Gastroesophageal sphincter (tissue), 4 donors: ENCODE measurements at regions not wholly inside any gene's neighbourhood (a gene's known extent, or its start where the extent isn't known, plus 50 kb on each side); places are given as distances from the start of the nearest gene placed in this dataset.
A peak's percentile ranks its signal among the peaks of the same experiment; 100 is the strongest.

ENCODE experiments used
- ATAC-seq: fragments of 150-250 bp; one replicate; pipeline ENCODE4 v1.9.1; 2016; ENCODE audit warnings: mild to moderate bottlenecking, moderate library complexity
- H3K27ac ChIP-seq, 4 donors: fragments of 200-600 bp; sonication (generic) in 3 of 4; 1 replicate in 3 of 4; 2 replicates in 1 of 4; pipeline ENCODE4 v1.5.1; 2016 to 2019
- H3K27me3 ChIP-seq: fragments of 200-600 bp; sonication (generic); one replicate; pipeline ENCODE4 v1.5.1; 2019
- H3K36me3 ChIP-seq, 2 donors: fragments of 200-600 bp; sonication (generic); one replicate each; pipeline ENCODE4 v1.5.1; 2019; ENCODE audit warnings: control low read depth in 1 of 2
- H3K4me1 ChIP-seq, 3 donors: fragments of 200-600 bp; sonication (generic); 1 replicate in 2 of 3; 2 replicates in 1 of 3; pipeline ENCODE4 v1.5.1; 2016 to 2019; ENCODE audit warnings: control low read depth in 2 of 3
- H3K4me3 ChIP-seq, 2 donors: fragments of 200-600 bp; sonication (generic); one replicate each; pipeline ENCODE4 v1.5.1; 2019; ENCODE audit warnings: mild to moderate bottlenecking in 1 of 2, moderate library complexity in 1 of 2
- H3K9me3 ChIP-seq, 3 donors: fragments of 200-600 bp; sonication (generic); one replicate each; pipeline ENCODE4 v1.5.1; 2017 to 2019; ENCODE audit warnings: control low read depth in 2 of 3
- EP300 ChIP-seq: sonication (generic); formaldehyde crosslinking; IDR thresholded peaks from one replicate; pipeline ENCODE4 v1.6.1; 2017; ENCODE audit warnings: antibody characterized with exemption, mild to moderate bottlenecking
- POLR2A ChIP-seq, 2 donors: fragments of 450-650 bp; IDR thresholded peaks; one replicate each; pipeline ENCODE4 v1.6.1; 2017; ENCODE audit warnings: antibody characterized with exemption in 2 of 2, mild to moderate bottlenecking in 2 of 2, moderate library complexity in 1 of 2
- POLR2AphosphoS5 ChIP-seq: sonication (generic); formaldehyde crosslinking; IDR thresholded peaks from one replicate; pipeline ENCODE4 v1.6.1; 2017; ENCODE audit warnings: antibody characterized with exemption
- WGBS, 2 donors: methylation state at CpG; one replicate each; pipeline ENCODE4 v1.1.5; 2018; ENCODE audit warnings: low coverage in 1 of 2; 5-methylcytosine and 5-hydroxymethylcytosine counted together
- TF ChIP-seq, protein P1 (sequence below), 4 experiments: fragments of 200-600 bp in 2 of 4; fragments of 450-650 bp in 2 of 4; sonication (generic) in 1 of 4; IDR thresholded peaks; one replicate each; pipeline ENCODE4 v1.5.1; 2017 to 2019; ENCODE audit warnings: antibody characterized with exemption in 4 of 4, mild to moderate bottlenecking in 2 of 4, moderate library complexity in 2 of 4

DNA sequence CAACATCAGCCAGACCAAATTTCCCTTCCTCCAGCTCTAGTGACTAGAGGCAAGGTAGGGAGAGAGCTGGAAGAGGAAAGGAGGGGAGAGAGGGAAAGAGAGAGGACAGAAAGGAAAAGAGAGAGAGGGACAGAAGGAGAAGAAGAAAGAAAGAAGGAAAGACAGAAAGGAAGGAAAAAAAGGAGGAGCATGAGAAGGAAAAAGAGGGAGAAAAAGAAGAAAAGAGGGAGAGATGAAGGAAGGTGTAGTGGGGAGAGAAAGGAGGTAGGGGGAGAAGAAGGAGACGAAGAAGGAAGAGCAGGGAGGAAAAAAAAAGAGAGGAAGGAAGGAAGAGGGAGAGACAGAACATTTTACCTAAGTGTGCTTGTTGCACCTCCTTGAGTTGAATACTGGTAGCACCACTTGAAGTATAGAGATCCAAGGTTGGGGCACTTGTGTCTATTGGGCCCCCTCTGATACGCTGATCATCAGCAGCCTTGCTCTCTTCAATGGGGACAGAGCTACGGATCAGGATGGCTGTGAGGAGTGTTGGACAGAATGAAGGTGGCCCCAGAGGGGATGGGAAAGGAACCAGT lies 232.5 kb downstream of the SUDS3 start:
- peaks cover 0 to 6% (median 0%) of the 10 kb centered on the region in 3 donors for H3K9me3 ChIP-seq
- WGBS, 2 donors: 62 to 87% methylated on average over 3 of the region's 3 CpGs
- no peak for ATAC-seq

DNA sequence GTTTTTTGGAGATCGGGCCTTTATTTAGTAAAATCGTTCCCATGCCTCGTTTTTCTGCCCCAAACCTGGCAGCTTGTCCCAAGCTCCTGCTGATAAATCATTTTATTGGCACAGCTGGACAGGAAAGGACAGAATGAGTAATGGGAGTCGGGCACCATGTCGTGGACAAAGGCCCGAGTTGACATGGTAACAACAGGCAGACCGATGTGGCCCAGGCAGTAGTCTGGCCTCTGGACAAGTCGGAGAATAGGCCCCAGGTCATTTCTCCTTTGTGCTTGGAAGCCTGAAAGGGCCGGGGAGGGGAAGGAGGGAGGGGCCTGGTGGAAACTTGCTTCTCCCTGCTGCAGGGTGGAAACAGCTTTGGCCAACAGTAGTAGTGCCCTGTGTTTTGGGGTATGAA lies 234.9 kb downstream of the SUDS3 start:
- H3K4me1 ChIP-seq: peaks cover 2 to 27% (median 5%) of the 10 kb centered on the region in 3 donors
- H3K27ac ChIP-seq: peak overlapping the region; percentile 1 to 54 (median 40)
- H3K36me3 ChIP-seq: no peaks in the 10 kb centered on the region
- WGBS, 2 donors: 6 to 13% methylated on average over 4 to 6 of the region's 9 CpGs
- no peaks in the 10 kb centered on the region for H3K27me3 ChIP-seq
- TF ChIP-seq EP300: no peak
- peak; percentile 43 for TF ChIP-seq POLR2AphosphoS5
- TF ChIP-seq, protein P1, sequence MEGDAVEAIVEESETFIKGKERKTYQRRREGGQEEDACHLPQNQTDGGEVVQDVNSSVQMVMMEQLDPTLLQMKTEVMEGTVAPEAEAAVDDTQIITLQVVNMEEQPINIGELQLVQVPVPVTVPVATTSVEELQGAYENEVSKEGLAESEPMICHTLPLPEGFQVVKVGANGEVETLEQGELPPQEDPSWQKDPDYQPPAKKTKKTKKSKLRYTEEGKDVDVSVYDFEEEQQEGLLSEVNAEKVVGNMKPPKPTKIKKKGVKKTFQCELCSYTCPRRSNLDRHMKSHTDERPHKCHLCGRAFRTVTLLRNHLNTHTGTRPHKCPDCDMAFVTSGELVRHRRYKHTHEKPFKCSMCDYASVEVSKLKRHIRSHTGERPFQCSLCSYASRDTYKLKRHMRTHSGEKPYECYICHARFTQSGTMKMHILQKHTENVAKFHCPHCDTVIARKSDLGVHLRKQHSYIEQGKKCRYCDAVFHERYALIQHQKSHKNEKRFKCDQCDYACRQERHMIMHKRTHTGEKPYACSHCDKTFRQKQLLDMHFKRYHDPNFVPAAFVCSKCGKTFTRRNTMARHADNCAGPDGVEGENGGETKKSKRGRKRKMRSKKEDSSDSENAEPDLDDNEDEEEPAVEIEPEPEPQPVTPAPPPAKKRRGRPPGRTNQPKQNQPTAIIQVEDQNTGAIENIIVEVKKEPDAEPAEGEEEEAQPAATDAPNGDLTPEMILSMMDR (IDR thresholded peaks at IDR 0.05): no peak
- TF ChIP-seq POLR2A (IDR thresholded peaks at IDR 0.05): no peak
- no peak overlapping the region for H3K4me3 ChIP-seq
- H3K9me3 ChIP-seq: peaks cover 0 to 6% (median 0%) of the 10 kb centered on the region in 3 donors
- peak; percentile 85 for ATAC-seq

More for the DNA sequence above, 232.5 kb downstream of the SUDS3 start:
- TF ChIP-seq, protein P1 (IDR thresholded peaks at IDR 0.05): no peak
- TF ChIP-seq POLR2AphosphoS5: no peak
- no peak for TF ChIP-seq EP300
- no peak for TF ChIP-seq POLR2A (IDR thresholded peaks at IDR 0.05)
- no peak overlapping the region for H3K4me3 ChIP-seq
- peaks cover 2 to 37% (median 5%) of the 10 kb centered on the region in 3 donors for H3K4me1 ChIP-seq
- no peaks in the 10 kb centered on the region for H3K27me3 ChIP-seq
- H3K27ac ChIP-seq: no peak overlapping the region
- no peaks in the 10 kb centered on the region for H3K36me3 ChIP-seq

DNA sequence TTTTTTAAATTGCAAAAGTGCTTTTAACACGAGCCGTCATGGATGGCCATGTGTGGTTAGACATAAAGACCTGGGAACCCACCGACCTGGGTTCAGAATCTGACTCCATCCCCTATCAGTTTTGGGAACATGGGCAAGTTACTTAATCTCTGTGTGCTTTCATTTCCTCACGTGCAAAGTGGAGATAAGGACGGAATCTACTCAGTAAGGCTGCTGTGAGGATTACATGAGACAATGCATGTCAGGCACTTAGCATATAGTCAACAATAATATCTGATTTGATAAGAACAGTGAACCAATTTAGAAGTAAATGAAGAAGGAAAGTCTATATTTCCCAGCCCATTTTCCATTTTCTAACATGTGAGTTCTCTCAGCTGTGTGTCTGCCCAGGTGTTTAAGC lies 235.4 kb downstream of the SUDS3 start:
- Histone ChIP-seq H3K4me3 (no peak overlapping the region), H3K4me1 (peaks cover 2 to 27% (median 5%) of the 10 kb centered on the region in 3 donors), H3K36me3 (no peaks in the 10 kb centered on the region), H3K27me3 (no peaks in the 10 kb centered on the region), H3K9me3 (peaks cover 0 to 6% (median 0%) of the 10 kb centered on the region in 3 donors), H3K27ac (peak overlapping the region in 1 of 4 donors; percentile 45)
- WGBS, 2 donors: 47 to 62% methylated on average over 5 of the region's 5 CpGs
- no peak for ATAC-seq
- TF ChIP-seq POLR2A (IDR thresholded peaks at IDR 0.05): no peak
- TF ChIP-seq, protein P1 (IDR thresholded peaks at IDR 0.05): no peak
- TF ChIP-seq EP300: no peak
- TF ChIP-seq POLR2AphosphoS5: no peak

DNA sequence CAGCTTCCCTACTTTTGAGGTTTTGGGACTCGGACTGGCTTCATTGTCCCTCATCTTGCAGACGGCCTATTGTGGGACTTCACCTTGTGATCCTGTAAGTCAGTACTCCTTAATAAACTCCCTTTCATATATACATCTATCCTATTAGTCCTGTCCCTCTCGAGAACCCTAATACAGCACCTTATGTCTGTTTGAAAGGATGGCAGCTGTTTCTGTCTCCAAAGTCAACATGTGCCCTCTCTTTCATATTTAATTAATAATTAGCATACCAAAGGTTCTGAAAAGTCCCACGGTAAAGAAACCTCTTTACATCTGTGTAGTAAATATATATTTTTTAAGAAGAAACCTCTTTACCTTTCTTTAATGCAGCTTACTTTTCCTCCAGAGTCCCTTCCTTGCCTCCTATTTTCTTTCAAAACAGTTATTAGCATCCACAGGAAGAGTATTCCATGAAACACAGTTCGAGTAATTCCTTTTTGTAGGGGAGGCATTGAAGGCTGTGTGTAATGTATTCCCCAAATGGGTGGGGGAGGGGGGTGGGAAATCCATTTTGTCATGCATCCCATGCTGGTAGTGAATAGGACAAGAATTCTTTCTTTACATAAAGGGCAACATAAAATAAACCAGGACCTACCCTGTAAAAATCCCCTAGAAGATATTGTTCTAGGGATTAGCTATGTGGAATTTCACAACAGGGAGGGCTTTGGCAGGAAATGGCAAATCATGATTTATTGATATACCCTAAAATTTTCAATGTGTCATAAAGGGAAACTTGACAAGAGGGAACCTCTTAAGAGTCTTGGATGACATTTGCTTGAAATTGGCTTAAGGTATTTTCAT lies 241.5 kb downstream of the SUDS3 start:
- no peak overlapping the region for H3K4me3 ChIP-seq
- no peak for ATAC-seq

More for the DNA sequence above, 241.5 kb downstream of the SUDS3 start:
- Histone ChIP-seq H3K4me1 (peaks cover 0 to 4% (median 0%) of the 10 kb centered on the region in 3 donors), H3K27ac (no peak overlapping the region), H3K9me3 (no peaks in the 10 kb centered on the region), H3K27me3 (no peaks in the 10 kb centered on the region), H3K36me3 (no peaks in the 10 kb centered on the region)
- TF ChIP-seq POLR2A (IDR thresholded peaks at IDR 0.05): no peak
- TF ChIP-seq, protein P1 (IDR thresholded peaks at IDR 0.05): no peak
- 41 to 68% methylated on average over 5 of the region's 5 CpGs for WGBS, 2 donors
